ENCODE measurements at regions not wholly inside any gene's neighbourhood (a gene's known extent, or its start where the extent isn't known, plus 50 kb on each side); places are given as distances from the start of the nearest gene placed in this dataset.

DNA sequence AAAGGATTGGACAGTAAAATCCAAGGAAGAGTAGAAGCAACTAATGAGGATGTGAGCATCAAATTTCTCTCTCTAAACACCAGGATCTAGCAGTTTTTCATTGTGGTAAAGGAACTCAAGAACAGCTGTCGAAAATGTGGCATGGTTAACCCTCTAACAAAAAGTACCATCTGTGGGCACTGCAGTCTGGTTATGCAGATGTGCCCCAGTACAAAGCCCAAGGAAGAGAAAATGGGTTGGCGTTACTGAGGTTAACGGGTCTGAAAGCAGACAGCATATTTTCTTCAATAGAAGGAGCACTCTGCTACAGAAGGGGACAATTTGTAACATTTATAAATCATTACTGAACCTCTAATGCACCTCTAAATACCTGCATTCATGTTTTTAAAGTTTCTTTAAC lies 253.0 kb upstream of the HNRNPA3 start:
- ChIA-PET POLR2A (ENCODE audit: low non-redundant PET) (no interaction called here), CTCF (no interaction called here)
- no peak for DNase-seq (ENCODE audit: low spot score)
- TF ChIP-seq, protein P1, sequence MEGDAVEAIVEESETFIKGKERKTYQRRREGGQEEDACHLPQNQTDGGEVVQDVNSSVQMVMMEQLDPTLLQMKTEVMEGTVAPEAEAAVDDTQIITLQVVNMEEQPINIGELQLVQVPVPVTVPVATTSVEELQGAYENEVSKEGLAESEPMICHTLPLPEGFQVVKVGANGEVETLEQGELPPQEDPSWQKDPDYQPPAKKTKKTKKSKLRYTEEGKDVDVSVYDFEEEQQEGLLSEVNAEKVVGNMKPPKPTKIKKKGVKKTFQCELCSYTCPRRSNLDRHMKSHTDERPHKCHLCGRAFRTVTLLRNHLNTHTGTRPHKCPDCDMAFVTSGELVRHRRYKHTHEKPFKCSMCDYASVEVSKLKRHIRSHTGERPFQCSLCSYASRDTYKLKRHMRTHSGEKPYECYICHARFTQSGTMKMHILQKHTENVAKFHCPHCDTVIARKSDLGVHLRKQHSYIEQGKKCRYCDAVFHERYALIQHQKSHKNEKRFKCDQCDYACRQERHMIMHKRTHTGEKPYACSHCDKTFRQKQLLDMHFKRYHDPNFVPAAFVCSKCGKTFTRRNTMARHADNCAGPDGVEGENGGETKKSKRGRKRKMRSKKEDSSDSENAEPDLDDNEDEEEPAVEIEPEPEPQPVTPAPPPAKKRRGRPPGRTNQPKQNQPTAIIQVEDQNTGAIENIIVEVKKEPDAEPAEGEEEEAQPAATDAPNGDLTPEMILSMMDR (conservative IDR thresholded peaks at IDR 0.05; ENCODE audit: low read depth): no peak
- H3K27ac ChIP-seq: no peak overlapping the region

DNA sequence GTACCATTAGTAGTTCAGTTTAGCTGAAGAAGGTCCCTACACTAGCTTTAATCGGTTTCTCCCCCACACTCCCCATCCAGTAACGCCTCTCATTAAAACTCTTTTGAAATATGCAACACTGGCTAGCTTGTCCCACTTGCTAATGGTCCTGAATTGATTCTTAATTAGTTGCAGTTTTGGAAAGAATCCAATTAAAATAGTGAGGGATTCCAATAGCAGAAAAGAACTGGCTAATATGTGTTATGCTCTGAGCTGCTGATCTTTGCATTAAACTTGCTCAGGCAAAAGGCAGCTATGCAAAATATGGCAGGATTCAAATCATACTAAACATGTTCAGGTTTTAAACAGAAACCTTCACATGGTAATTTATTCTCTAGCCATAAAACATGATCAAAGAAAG lies 252.5 kb upstream of the HNRNPA3 start:
- H3K27ac ChIP-seq: no peak overlapping the region
- TF ChIP-seq, protein P1 (conservative IDR thresholded peaks at IDR 0.05; ENCODE audit: low read depth): no peak
- ChIA-PET CTCF (no interaction called here), POLR2A (ENCODE audit: low non-redundant PET) (no interaction called here)
- no peak for DNase-seq (ENCODE audit: low spot score)

DNA sequence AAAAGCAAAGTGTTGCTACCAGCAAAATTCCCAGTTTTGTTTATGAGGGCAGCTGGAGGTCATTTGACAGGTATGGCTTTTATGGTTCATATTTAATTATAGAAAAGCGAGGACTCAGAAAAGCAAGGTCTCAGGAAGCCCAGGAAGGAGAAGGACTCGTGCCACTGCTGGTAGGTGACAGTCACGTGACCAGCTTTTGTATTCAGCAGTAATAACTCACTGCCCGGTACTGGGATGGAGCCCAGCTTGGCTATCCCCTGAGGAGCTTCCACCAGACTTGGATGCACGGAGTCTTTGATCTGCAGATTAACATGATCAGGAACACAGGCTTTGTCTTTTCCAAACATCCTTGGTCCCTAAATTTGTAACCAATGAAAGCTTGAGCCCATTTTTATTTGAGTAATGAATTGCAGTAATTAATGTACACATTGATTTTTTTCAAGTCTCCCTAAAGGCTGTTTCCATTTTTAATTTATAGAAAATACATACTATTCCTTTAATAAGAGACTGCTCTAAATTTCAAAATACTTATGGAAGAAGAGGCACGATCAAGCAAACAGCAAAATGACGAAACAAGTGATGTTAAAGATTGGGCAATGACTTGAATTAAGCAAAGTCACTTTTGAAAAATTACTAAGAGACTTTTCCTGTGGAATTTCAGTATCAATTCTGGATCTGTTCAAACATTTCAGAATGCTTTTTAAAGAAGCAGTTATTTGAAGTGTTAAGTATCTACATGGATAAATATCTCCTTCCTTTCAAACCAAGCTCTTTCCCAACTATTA lies 251.7 kb upstream of the HNRNPA3 start:
- TF ChIP-seq, protein P1 (conservative IDR thresholded peaks at IDR 0.05; ENCODE audit: low read depth): no peak
- no peak for DNase-seq (ENCODE audit: low spot score)
- CTCF ChIA-PET: interaction anchor here (0.6 kb wide), 2 partner anchors 146 to 558 kb away, joined by 4 read pairs; no protein-coding TSS in a partner anchor
- POLR2A ChIA-PET (ENCODE audit: low non-redundant PET): no interaction called here
- no peak overlapping the region for H3K27ac ChIP-seq

DNA sequence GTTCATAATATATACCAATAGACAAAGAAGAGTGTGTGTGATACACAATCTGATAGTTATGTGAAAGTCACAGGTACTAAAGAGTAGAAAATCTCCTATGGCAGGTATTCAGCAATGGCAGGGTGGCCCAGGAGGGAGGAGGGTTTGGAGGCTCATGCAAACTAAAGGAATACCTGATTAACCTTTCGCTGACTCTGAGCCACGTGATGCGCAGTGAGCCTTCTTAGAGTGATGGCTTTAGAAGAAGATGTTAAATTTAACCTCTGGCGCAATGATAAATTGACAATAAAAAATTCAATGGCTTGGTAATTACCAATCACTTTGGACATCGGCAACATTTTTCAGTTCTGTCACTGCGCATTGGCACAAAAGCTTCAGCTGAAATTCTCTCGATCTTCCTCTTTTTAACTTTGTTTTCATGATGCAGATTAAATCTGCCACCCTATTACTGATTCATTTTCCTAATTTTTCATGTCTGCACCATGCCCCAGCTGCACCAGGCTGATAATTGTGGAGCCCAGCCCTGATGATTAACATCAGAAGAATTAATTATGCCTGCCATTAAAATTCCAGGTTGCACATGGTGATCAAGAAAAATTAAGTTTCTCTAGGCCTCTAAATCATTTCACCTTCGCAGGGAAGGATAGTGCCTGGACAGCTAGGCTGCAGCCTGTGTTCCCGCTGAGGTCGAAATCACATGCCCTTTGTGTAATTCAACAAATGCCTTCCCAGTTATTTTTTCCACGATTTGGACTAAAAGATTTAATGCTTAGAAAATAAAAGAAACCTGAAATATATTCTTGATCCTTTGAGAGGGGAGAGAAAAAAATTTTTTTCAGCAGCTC lies 250.6 kb upstream of the HNRNPA3 start:
- TF ChIP-seq, protein P1 (conservative IDR thresholded peaks at IDR 0.05; ENCODE audit: low read depth): no peak
- no peak for DNase-seq (ENCODE audit: low spot score)
- H3K27ac ChIP-seq: no peak overlapping the region
- ChIA-PET POLR2A (ENCODE audit: low non-redundant PET) (no interaction called here), CTCF (interaction anchor here (0.6 kb wide), 2 partner anchors 60 to 886 kb away, joined by 3 read pairs; no protein-coding TSS in a partner anchor)

DNA sequence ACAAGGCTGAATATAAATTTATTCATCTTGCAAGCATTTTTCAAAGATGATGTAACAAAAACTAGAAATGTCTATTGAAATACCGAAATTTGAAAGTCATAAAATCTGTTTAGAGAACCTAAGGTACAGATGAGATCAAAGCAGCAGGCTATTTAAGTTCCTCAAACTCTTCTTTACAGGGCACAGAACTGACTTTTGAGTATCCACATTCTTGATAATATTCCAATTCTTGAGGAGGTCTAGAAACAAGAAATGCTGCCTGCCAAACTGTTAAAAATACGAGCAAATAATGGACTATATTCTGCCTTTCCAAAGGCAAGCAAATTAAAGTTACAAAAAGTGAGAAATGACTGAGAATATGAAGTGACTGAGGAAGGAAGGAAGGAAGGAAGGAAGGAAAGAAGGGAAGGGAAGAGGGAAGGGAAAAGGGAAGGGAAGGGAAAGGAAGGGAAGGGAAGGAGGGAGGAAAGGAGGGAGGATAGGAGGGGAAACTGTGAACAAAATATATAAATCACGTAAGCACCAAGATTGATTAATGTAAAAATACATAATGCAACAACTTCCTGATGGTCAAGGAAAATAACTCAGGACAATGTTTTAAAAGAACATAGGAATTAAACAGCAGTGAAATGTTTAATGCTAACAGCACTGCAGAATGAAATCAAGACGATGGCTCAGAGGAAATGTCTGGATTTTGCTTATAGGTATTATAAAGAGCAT lies 248.9 kb upstream of the HNRNPA3 start:
- POLR2A ChIA-PET (ENCODE audit: low non-redundant PET): no interaction called here
- CTCF ChIA-PET: interaction anchor here (0.8 kb wide), 1 partner anchor 53 kb away, joined by 3 read pairs; no protein-coding TSS in a partner anchor
- TF ChIP-seq, protein P1 (conservative IDR thresholded peaks at IDR 0.05; ENCODE audit: low read depth): no peak
- no peak overlapping the region for H3K27ac ChIP-seq
- DNase-seq (ENCODE audit: low spot score): no peak

DNA sequence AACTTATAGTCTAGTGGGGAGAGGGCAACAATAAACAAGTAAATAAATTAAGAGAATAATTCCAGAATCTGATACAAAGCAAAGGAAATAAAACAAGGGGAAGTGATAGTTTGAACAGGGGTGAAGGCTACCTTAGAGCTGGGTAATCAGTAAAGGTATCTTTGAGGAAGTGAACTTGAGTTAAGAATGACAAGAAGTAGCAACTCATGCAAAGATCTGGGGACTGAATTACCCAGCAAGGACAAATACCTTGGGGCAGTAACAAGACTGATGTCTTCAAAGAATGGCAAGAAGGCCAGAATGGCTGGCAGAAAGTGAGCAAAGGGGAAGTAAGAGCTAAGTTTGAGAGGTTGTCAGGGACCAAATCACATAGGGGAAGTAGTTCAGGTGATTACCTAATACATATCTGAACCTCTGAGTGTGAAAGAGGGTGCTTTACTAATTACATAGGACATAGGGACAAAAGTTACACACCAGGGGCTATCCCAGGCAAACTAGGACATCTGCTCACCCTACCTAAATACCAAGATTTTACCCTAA lies 244.6 kb upstream of the HNRNPA3 start:
- DNase-seq (ENCODE audit: low spot score): no peak
- TF ChIP-seq, protein P1 (conservative IDR thresholded peaks at IDR 0.05; ENCODE audit: low read depth): no peak
- no peak overlapping the region for H3K27ac ChIP-seq
- ChIA-PET CTCF (no interaction called here), POLR2A (ENCODE audit: low non-redundant PET) (no interaction called here)

All from RWPE1 (cell line).